Osteoblast (primary cell): ENCODE measurements at regions not wholly inside any gene's neighbourhood (a gene's known extent, or its start where the extent isn't known, plus 50 kb on each side); places are given as distances from the start of the nearest gene placed in this dataset.

Source experiments
- DNase-seq: peaks from one replicate; pipeline ENCODE4 v3.0.0; 2011; ENCODE audit warnings: low spot score, mixed read lengths; ENCODE audit not compliant: insufficient read length; ENCODE audit errors: missing footprints
- H2AFZ ChIP-seq: 2 replicates; pipeline ENCODE4 v1.6.0; 2011; ENCODE audit warnings: mild to moderate bottlenecking, low read length
- H3K27ac ChIP-seq: 2 replicates; pipeline ENCODE4 v1.5.1; 2011; ENCODE audit warnings: mild to moderate bottlenecking, low read depth, low read length, moderate library complexity
- H3K27me3 ChIP-seq: 2 replicates; pipeline ENCODE4 v1.6.0; 2012; ENCODE audit warnings: mild to moderate bottlenecking, control low read depth, inconsistent platforms, low read length, moderate library complexity; ENCODE audit not compliant: insufficient read depth
- H3K36me3 ChIP-seq: 2 replicates; pipeline ENCODE4 v1.5.1; 2011; ENCODE audit warnings: mild to moderate bottlenecking, low read length, control low read depth, moderate library complexity; ENCODE audit not compliant: insufficient read depth
- H3K4me1 ChIP-seq: 2 replicates; pipeline ENCODE4 v1.5.1; 2011; ENCODE audit warnings: mild to moderate bottlenecking, low read length, control low read depth, moderate library complexity; ENCODE audit not compliant: insufficient read depth
- H3K4me2 ChIP-seq: 2 replicates; pipeline ENCODE4 v1.6.0; 2011; ENCODE audit warnings: mild to moderate bottlenecking, low read length; ENCODE audit not compliant: insufficient read depth
- H3K4me3 ChIP-seq: fragments of 200-600 bp; sonication (generic); 3 replicates; pipeline ENCODE4 v1.5.1; 2012; ENCODE audit warnings: mild to moderate bottlenecking, low read length, inconsistent platforms; ENCODE audit not compliant: insufficient read depth
- H3K79me2 ChIP-seq: 2 replicates; pipeline ENCODE4 v1.6.0; 2012; ENCODE audit warnings: mild to moderate bottlenecking, low read length, control low read depth, inconsistent platforms; ENCODE audit not compliant: insufficient read depth
- H3K9me3 ChIP-seq: 2 replicates; pipeline ENCODE4 v1.5.1; 2011; ENCODE audit warnings: low read depth, low read length, control low read depth
- H4K20me1 ChIP-seq: 2 replicates; pipeline ENCODE4 v1.6.0; 2012; ENCODE audit warnings: mild to moderate bottlenecking, low read length, control low read depth; ENCODE audit not compliant: insufficient read depth
- TF ChIP-seq, protein P1 (sequence below): IDR thresholded peaks from 2 replicates; pipeline ENCODE4 v1.5.1; 2011; ENCODE audit warnings: mild to moderate bottlenecking, low read depth, low read length, moderate library complexity; ENCODE audit errors: extremely low read depth

GRCh38 chr11:116134450-116134849 lies 630.2 kb upstream of the CADM1 start:
- TF ChIP-seq, protein P1, sequence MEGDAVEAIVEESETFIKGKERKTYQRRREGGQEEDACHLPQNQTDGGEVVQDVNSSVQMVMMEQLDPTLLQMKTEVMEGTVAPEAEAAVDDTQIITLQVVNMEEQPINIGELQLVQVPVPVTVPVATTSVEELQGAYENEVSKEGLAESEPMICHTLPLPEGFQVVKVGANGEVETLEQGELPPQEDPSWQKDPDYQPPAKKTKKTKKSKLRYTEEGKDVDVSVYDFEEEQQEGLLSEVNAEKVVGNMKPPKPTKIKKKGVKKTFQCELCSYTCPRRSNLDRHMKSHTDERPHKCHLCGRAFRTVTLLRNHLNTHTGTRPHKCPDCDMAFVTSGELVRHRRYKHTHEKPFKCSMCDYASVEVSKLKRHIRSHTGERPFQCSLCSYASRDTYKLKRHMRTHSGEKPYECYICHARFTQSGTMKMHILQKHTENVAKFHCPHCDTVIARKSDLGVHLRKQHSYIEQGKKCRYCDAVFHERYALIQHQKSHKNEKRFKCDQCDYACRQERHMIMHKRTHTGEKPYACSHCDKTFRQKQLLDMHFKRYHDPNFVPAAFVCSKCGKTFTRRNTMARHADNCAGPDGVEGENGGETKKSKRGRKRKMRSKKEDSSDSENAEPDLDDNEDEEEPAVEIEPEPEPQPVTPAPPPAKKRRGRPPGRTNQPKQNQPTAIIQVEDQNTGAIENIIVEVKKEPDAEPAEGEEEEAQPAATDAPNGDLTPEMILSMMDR: no peak
- H3K4me2 ChIP-seq: no peak overlapping the region
- H3K9me3 ChIP-seq: no peaks in the 10 kb centered on the region

GRCh38 chr11:116132273-116132978 lies 628.2 kb upstream of the CADM1 start:
- Histone ChIP-seq H3K4me3 (no peak overlapping the region), H3K36me3 (no peaks in the 10 kb centered on the region), H4K20me1 (no peaks in the 10 kb centered on the region), H3K27me3 (no peaks in the 10 kb centered on the region), H2AFZ (no peak overlapping the region), H3K79me2 (no peaks in the 10 kb centered on the region), H3K4me1 (no peaks in the 10 kb centered on the region), H3K27ac (no peak overlapping the region), H3K9me3 (no peaks in the 10 kb centered on the region), H3K4me2 (no peak overlapping the region)
- no peak for DNase-seq
- TF ChIP-seq, protein P1: no peak

More at GRCh38 chr11:116134450-116134849, 630.2 kb upstream of the CADM1 start:
- H2AFZ ChIP-seq: no peak overlapping the region
- no peak overlapping the region for H3K27ac ChIP-seq
- no peaks in the 10 kb centered on the region for H3K79me2 ChIP-seq
- no peaks in the 10 kb centered on the region for H4K20me1 ChIP-seq
- H3K4me1 ChIP-seq: no peaks in the 10 kb centered on the region
- H3K36me3 ChIP-seq: no peaks in the 10 kb centered on the region
- no peak overlapping the region for H3K4me3 ChIP-seq
- DNase-seq: no peak
- no peaks in the 10 kb centered on the region for H3K27me3 ChIP-seq

GRCh38 chr11:116130122-116130521 lies 625.9 kb upstream of the CADM1 start:
- Histone ChIP-seq H3K36me3 (no peaks in the 10 kb centered on the region), H3K27ac (no peak overlapping the region), H3K4me1 (no peaks in the 10 kb centered on the region), H4K20me1 (no peaks in the 10 kb centered on the region), H3K4me2 (no peak overlapping the region), H3K79me2 (no peaks in the 10 kb centered on the region), H3K4me3 (no peak overlapping the region), H2AFZ (no peak overlapping the region), H3K9me3 (no peaks in the 10 kb centered on the region), H3K27me3 (no peaks in the 10 kb centered on the region)
- no peak for DNase-seq
- TF ChIP-seq, protein P1: no peak

GRCh38 chr11:116129456-116129855 lies 625.2 kb upstream of the CADM1 start:
- Histone ChIP-seq H3K4me1 (no peaks in the 10 kb centered on the region), H3K27ac (no peak overlapping the region)
- TF ChIP-seq, protein P1: no peak

More at GRCh38 chr11:116129456-116129855, 625.2 kb upstream of the CADM1 start:
- H4K20me1 ChIP-seq: no peaks in the 10 kb centered on the region
- H3K9me3 ChIP-seq: no peaks in the 10 kb centered on the region
- no peaks in the 10 kb centered on the region for H3K36me3 ChIP-seq
- H3K79me2 ChIP-seq: no peaks in the 10 kb centered on the region
- no peaks in the 10 kb centered on the region for H3K27me3 ChIP-seq
- no peak overlapping the region for H3K4me3 ChIP-seq
- no peak overlapping the region for H2AFZ ChIP-seq
- H3K4me2 ChIP-seq: no peak overlapping the region
- DNase-seq: no peak
